ENCODE measurements at regions not wholly inside any gene's neighbourhood (a gene's known extent, or its start where the extent isn't known, plus 50 kb on each side); places are given as distances from the start of the nearest gene placed in this dataset.
A peak's percentile ranks its signal among the peaks of the same experiment; 100 is the strongest.

- Histone ChIP-seq H3K9me2 (replicated peaks; ENCODE audit: insufficient read depth, low read length) (no peaks in the 10 kb centered on the region), H3K79me2 (ENCODE audit: low read length) (no peaks in the 10 kb centered on the region), H3K27ac (ENCODE audit: low read length) (no peak overlapping the region), H3K9ac (ENCODE audit: low read length) (no peak overlapping the region), H3K36me3 (ENCODE audit: insufficient read depth, low read length) (no peaks in the 10 kb centered on the region), H4K20me1 (ENCODE audit: insufficient read depth, low read depth, low read length) (no peaks in the 10 kb centered on the region), H3K9me3 (ENCODE audit: low read length) (no peaks in the 10 kb centered on the region), H3K27me3 (ENCODE audit: low read length) (no peaks in the 10 kb centered on the region), H2AFZ (ENCODE audit: low read length) (no peak overlapping the region), H3K4me1 (ENCODE audit: low read length) (no peaks in the 10 kb centered on the region), H3K4me2 (ENCODE audit: low read depth, low read length, poor library complexity, severe bottlenecking) (no peak overlapping the region), H3K4me3 (ENCODE audit: low read length) (no peak overlapping the region)
- no peak for DNase-seq
Observed at GRCh38 chr9:88742905-88743304, 207.9 kb downstream of the NXNL2 start.

- Histone ChIP-seq H3K4me1 (ENCODE audit: low read length) (peaks cover 6% of the 10 kb centered on the region; the same call in 1 of the 2 replicates), H3K27ac (ENCODE audit: low read length) (no peak overlapping the region), H4K20me1 (ENCODE audit: insufficient read depth, low read depth, low read length) (no peaks in the 10 kb centered on the region), H3K27me3 (ENCODE audit: low read length) (no peaks in the 10 kb centered on the region), H3K36me3 (ENCODE audit: insufficient read depth, low read length) (no peaks in the 10 kb centered on the region), H3K9me3 (ENCODE audit: low read length) (no peaks in the 10 kb centered on the region), H3K9me2 (replicated peaks; ENCODE audit: insufficient read depth, low read length) (no peaks in the 10 kb centered on the region), H3K79me2 (ENCODE audit: low read length) (no peaks in the 10 kb centered on the region), H3K9ac (ENCODE audit: low read length) (no peak overlapping the region), H2AFZ (ENCODE audit: low read length) (no peak overlapping the region), H3K4me3 (ENCODE audit: low read length) (no peak overlapping the region), H3K4me2 (ENCODE audit: low read depth, low read length, poor library complexity, severe bottlenecking) (no peak overlapping the region)
- DNase-seq = peak; percentile 50
Observed at GRCh38 chr9:88745276-88746001, 210.5 kb downstream of the NXNL2 start.

- H3K27me3 ChIP-seq (ENCODE audit: low read length) = no peaks in the 10 kb centered on the region
- H3K9me3 ChIP-seq (ENCODE audit: low read length) = no peaks in the 10 kb centered on the region
- peaks cover 6% of the 10 kb centered on the region; the same call in 1 of the 2 replicates for H3K4me1 ChIP-seq (ENCODE audit: low read length)
- no peaks in the 10 kb centered on the region for H4K20me1 ChIP-seq (ENCODE audit: insufficient read depth, low read depth, low read length)
- no peaks in the 10 kb centered on the region for H3K79me2 ChIP-seq (ENCODE audit: low read length)
- no peak overlapping the region for H2AFZ ChIP-seq (ENCODE audit: low read length)
- H3K9ac ChIP-seq (ENCODE audit: low read length) = no peak overlapping the region
- H3K36me3 ChIP-seq (ENCODE audit: insufficient read depth, low read length) = no peaks in the 10 kb centered on the region
- DNase-seq = no peak
- no peaks in the 10 kb centered on the region for H3K9me2 ChIP-seq (replicated peaks; ENCODE audit: insufficient read depth, low read length)
- H3K4me3 ChIP-seq (ENCODE audit: low read length) = no peak overlapping the region
- no peak overlapping the region for H3K27ac ChIP-seq (ENCODE audit: low read length)
- no peak overlapping the region for H3K4me2 ChIP-seq (ENCODE audit: low read depth, low read length, poor library complexity, severe bottlenecking)
Observed at GRCh38 chr9:88746029-88746742, 211.2 kb downstream of the NXNL2 start.

- Histone ChIP-seq H3K36me3 (ENCODE audit: insufficient read depth, low read length) (no peaks in the 10 kb centered on the region), H3K27me3 (ENCODE audit: low read length) (no peaks in the 10 kb centered on the region), H4K20me1 (ENCODE audit: insufficient read depth, low read depth, low read length) (no peaks in the 10 kb centered on the region), H2AFZ (ENCODE audit: low read length) (no peak overlapping the region), H3K27ac (ENCODE audit: low read length) (no peak overlapping the region), H3K9ac (ENCODE audit: low read length) (no peak overlapping the region), H3K9me3 (ENCODE audit: low read length) (no peaks in the 10 kb centered on the region), H3K4me2 (ENCODE audit: low read depth, low read length, poor library complexity, severe bottlenecking) (no peak overlapping the region), H3K9me2 (replicated peaks; ENCODE audit: insufficient read depth, low read length) (no peaks in the 10 kb centered on the region), H3K79me2 (ENCODE audit: low read length) (no peaks in the 10 kb centered on the region), H3K4me3 (ENCODE audit: low read length) (no peak overlapping the region), H3K4me1 (ENCODE audit: low read length) (peaks cover 6% of the 10 kb centered on the region; the same call in 1 of the 2 replicates)
- DNase-seq = no peak
Observed at GRCh38 chr9:88746743-88747398, 211.9 kb downstream of the NXNL2 start.

- Histone ChIP-seq H3K27ac (ENCODE audit: low read length) (no peak overlapping the region), H4K20me1 (ENCODE audit: insufficient read depth, low read depth, low read length) (no peaks in the 10 kb centered on the region), H3K4me1 (ENCODE audit: low read length) (peaks cover 6% of the 10 kb centered on the region; the same call in 1 of the 2 replicates), H3K79me2 (ENCODE audit: low read length) (no peaks in the 10 kb centered on the region), H3K36me3 (ENCODE audit: insufficient read depth, low read length) (no peaks in the 10 kb centered on the region), H3K9me2 (replicated peaks; ENCODE audit: insufficient read depth, low read length) (no peaks in the 10 kb centered on the region), H3K27me3 (ENCODE audit: low read length) (no peaks in the 10 kb centered on the region), H3K4me3 (ENCODE audit: low read length) (no peak overlapping the region), H3K4me2 (ENCODE audit: low read depth, low read length, poor library complexity, severe bottlenecking) (no peak overlapping the region), H3K9ac (ENCODE audit: low read length) (no peak overlapping the region), H3K9me3 (ENCODE audit: low read length) (no peaks in the 10 kb centered on the region), H2AFZ (ENCODE audit: low read length) (no peak overlapping the region)
- no peak for DNase-seq
Observed at GRCh38 chr9:88747768-88748167, 212.8 kb downstream of the NXNL2 start.

- H3K27ac ChIP-seq (ENCODE audit: low read length) = no peak overlapping the region
- H3K9ac ChIP-seq (ENCODE audit: low read length) = no peak overlapping the region
- no peak overlapping the region for H3K4me2 ChIP-seq (ENCODE audit: low read depth, low read length, poor library complexity, severe bottlenecking)
- H3K27me3 ChIP-seq (ENCODE audit: low read length) = no peaks in the 10 kb centered on the region
- no peak for DNase-seq
- H3K9me2 ChIP-seq (replicated peaks; ENCODE audit: insufficient read depth, low read length) = no peaks in the 10 kb centered on the region
- H3K36me3 ChIP-seq (ENCODE audit: insufficient read depth, low read length) = no peaks in the 10 kb centered on the region
- H3K4me3 ChIP-seq (ENCODE audit: low read length) = no peak overlapping the region
- H3K79me2 ChIP-seq (ENCODE audit: low read length) = no peaks in the 10 kb centered on the region
- no peaks in the 10 kb centered on the region for H3K9me3 ChIP-seq (ENCODE audit: low read length)
- H3K4me1 ChIP-seq (ENCODE audit: low read length) = peaks cover 6% of the 10 kb centered on the region; the same call in 1 of the 2 replicates
- H2AFZ ChIP-seq (ENCODE audit: low read length) = no peak overlapping the region
- no peaks in the 10 kb centered on the region for H4K20me1 ChIP-seq (ENCODE audit: insufficient read depth, low read depth, low read length)
Observed at GRCh38 chr9:88748566-88749261, 213.7 kb downstream of the NXNL2 start.

- Histone ChIP-seq H3K9me2 (replicated peaks; ENCODE audit: insufficient read depth, low read length) (no peaks in the 10 kb centered on the region), H3K79me2 (ENCODE audit: low read length) (no peaks in the 10 kb centered on the region), H3K27me3 (ENCODE audit: low read length) (no peaks in the 10 kb centered on the region)
Observed at GRCh38 chr9:88749420-88749819, 214.4 kb downstream of the NXNL2 start.

More at GRCh38 chr9:88749420-88749819, 214.4 kb downstream of the NXNL2 start:
- Histone ChIP-seq H3K9me3 (ENCODE audit: low read length) (no peaks in the 10 kb centered on the region), H3K4me2 (ENCODE audit: low read depth, low read length, poor library complexity, severe bottlenecking) (no peak overlapping the region), H4K20me1 (ENCODE audit: insufficient read depth, low read depth, low read length) (no peaks in the 10 kb centered on the region), H3K4me3 (ENCODE audit: low read length) (no peak overlapping the region), H2AFZ (ENCODE audit: low read length) (no peak overlapping the region), H3K36me3 (ENCODE audit: insufficient read depth, low read length) (no peaks in the 10 kb centered on the region), H3K9ac (ENCODE audit: low read length) (no peak overlapping the region), H3K27ac (ENCODE audit: low read length) (no peak overlapping the region), H3K4me1 (ENCODE audit: low read length) (peaks cover 6% of the 10 kb centered on the region; the same call in 1 of the 2 replicates)
- no peak for DNase-seq

Data from Karpas-422 (cell line).